HG03103 (cell line): ENCODE measurements at regions not wholly inside any gene's neighbourhood (a gene's known extent, or its start where the extent isn't known, plus 50 kb on each side); places are given as distances from the start of the nearest gene placed in this dataset.
A peak's percentile ranks its signal among the peaks of the same experiment; 100 is the strongest.

ENCODE experiments used
- ATAC-seq: cut with Tn5 transposase; IDR thresholded peaks from one replicate; pipeline ENCODE4 v1.9.1; 2021; ENCODE audit warnings: low read depth; ENCODE audit not compliant: unreplicated experiment

- no peak for ATAC-seq
These were observed 84.9 kb upstream of the NRIP1 start for GRCh38 chr21:15149600-15150224.

GRCh38 chr21:15151385-15152103, 86.7 kb upstream of the NRIP1 start:
- ATAC-seq, result no peak

- ATAC-seq, result no peak
These were observed 87.8 kb upstream of the NRIP1 start for GRCh38 chr21:15152591-15152990.

- peak; percentile 83 for ATAC-seq
These were observed 94.7 kb upstream of the NRIP1 start for GRCh38 chr21:15159382-15160020.

- no peak for ATAC-seq
These were observed 95.3 kb upstream of the NRIP1 start for GRCh38 chr21:15160136-15160535.

- ATAC-seq, result no peak
These were observed 98.1 kb upstream of the NRIP1 start for GRCh38 chr21:15162921-15163320.

GRCh38 chr21:15164273-15164672, 99.5 kb upstream of the NRIP1 start:
- no peak for ATAC-seq

GRCh38 chr21:15164678-15165303, 100.0 kb upstream of the NRIP1 start:
- ATAC-seq, result no peak

GRCh38 chr21:15170614-15171013, 105.8 kb upstream of the NRIP1 start:
- no peak for ATAC-seq

GRCh38 chr21:15171546-15171945, 106.7 kb upstream of the NRIP1 start:
- no peak for ATAC-seq

- ATAC-seq, result no peak
These were observed 108.2 kb upstream of the NRIP1 start for GRCh38 chr21:15172963-15173362.

- ATAC-seq, result no peak
These were observed 110.1 kb upstream of the NRIP1 start for GRCh38 chr21:15174923-15175322.

- ATAC-seq, result no peak
These were observed 117.9 kb upstream of the NRIP1 start for GRCh38 chr21:15182731-15183130.

- no peak for ATAC-seq
These were observed 119.0 kb upstream of the NRIP1 start for GRCh38 chr21:15183813-15184257.

- no peak for ATAC-seq
These were observed 125.6 kb upstream of the NRIP1 start for GRCh38 chr21:15190412-15190811.

- ATAC-seq, result no peak
These were observed 126.0 kb upstream of the NRIP1 start for GRCh38 chr21:15190837-15191236.

- ATAC-seq, result no peak
These were observed 126.5 kb upstream of the NRIP1 start for GRCh38 chr21:15191342-15191741.

- no peak for ATAC-seq
These were observed 127.4 kb upstream of the NRIP1 start for GRCh38 chr21:15192243-15192642.

GRCh38 chr21:15193937-15194336, 129.1 kb upstream of the NRIP1 start:
- no peak for ATAC-seq

- no peak for ATAC-seq
These were observed 130.3 kb upstream of the NRIP1 start for GRCh38 chr21:15195104-15195503.

GRCh38 chr21:15195768-15196167, 131.0 kb upstream of the NRIP1 start:
- no peak for ATAC-seq
